Iris pigment epithelial cell (primary cell): ENCODE measurements at regions not wholly inside any gene's neighbourhood (a gene's known extent, or its start where the extent isn't known, plus 50 kb on each side); places are given as distances from the start of the nearest gene placed in this dataset.
"Not testable (repeated sequence)": the region's sequence is repeated elsewhere in the genome, so short reads cannot be mapped to it uniquely, and the experiment has no call there.

ENCODE experiments used
- DNase-seq: peaks from one replicate; pipeline ENCODE4 v3.0.0-alpha.2; 2011; ENCODE audit warnings: low read depth

DNA sequence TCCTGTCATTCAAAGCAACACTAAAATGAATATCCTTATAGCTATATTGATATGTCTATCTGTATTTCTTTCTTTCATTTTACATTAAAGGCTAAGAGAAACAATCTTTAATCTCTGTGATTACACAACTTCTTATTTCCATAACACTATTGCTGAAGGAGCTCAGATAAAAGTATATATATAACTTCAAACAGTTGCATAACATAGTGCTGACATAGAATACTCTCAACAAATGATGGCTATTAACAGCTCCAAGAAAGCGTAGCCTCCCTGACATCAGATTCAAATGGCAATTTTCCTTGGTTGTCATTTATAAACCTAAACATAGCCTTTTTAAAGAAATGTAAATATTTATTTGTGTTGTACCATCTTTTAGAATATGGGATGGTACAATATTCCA is 116.6 kb upstream of the PTPRG start:
- no peak for DNase-seq

DNA sequence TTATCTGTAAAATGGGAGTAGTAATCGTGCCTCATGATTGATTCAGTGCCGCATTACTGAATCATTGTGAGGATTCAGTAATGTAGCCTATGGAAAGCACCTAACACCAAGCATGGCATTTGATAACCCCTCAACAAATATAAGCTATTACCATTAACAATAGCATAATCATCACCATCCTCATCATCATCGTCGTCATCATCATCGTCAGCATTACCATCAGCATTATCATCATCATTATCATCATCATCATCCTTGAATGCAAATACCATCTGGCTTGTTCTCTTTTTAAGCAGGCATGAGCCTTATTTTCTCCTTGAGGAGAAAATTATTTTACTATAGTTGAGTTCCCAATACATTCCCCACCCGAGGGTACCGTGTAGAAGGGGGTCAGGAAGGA is 115.4 kb upstream of the PTPRG start:
- DNase-seq: no peak

DNA sequence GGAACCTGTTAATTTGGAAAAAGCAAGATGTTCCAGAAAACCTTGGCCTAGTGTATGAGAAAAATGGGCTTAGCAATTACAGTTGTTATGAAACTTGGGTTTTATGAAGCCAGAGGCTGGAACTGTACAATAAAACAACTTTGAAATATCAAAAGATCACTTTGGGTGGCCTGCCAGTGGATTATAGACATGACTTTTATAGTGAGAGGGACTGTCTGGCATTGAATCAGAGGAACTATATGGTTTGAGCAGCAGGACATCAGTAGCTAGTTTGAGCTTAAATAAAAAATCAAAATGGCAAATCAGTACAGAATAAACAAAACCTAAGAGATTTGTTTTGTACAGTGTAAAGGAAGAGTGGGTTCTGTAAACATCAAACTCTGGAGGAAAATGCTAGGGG is 115.0 kb upstream of the PTPRG start:
- DNase-seq: no peak

DNA sequence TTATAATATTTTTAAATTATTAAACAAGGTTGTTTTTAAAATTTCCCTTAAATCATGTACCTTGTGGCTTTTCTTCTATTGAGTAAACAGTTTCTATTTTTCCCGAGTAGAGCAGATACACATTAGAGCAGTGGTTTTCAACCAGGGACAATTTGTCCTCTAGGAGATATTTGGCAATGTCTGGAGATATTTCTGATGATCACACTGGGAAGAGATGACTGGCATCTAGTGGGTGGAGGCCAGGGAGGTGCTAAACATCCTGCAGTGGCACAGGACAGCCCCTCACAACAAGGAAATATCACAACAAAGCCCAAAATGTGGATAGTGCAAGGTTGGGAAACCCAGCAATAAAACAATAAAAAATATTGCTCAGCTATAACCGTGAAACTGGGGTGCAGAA is 113.0 kb upstream of the PTPRG start:
- DNase-seq: no peak

DNA sequence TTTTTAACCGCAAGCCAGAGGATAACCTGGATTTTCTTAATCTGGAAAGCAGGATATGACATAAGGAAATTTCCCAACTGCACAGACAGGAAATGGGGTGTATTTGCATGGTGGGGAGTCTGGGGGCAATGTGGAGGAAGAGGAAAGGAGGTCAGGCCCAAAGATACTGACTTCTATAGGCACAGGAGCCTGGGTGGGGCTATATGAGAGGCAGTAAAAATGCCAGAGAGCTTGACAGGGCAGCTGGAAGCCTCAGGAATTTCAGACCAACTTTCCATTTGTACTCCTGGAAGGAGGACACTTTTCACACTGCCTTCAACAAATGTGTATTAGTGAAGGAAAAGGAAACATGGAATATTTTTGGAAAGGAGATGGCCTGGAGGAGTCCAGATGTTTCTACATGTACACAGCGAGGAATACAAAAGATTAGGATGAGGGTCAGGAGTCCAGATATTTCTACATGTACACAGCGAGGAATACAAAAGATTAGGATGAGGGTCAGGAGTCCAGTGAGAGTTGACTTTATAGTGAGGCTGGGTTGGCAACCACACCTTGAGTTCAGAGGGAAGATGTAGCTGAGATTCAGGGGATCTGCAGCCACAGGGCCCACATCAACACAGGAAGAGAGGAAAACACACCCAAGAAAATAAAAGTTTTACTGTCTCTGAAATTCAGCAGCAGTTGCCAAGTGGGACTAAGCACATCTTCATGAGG is 111.9 kb upstream of the PTPRG start:
- no peak for DNase-seq

DNA sequence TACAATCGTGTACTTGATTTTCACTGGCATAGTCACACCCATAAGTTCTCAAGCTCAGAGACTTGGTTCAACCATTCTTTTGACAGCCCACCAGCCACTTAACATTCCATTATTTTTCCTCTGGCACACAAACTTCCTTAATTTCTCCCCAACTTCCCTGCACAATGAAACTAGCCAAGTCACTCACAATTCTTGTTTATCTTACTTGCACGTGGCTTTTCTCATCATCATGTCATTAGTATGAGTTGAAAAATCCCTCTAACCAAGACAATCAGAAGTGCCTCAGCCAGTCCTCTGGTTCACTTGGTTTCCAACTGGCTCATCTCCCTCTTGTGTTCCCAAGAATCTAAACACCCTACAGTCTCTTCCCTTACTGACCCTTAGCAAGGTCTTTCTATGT is 110.5 kb upstream of the PTPRG start:
- no peak for DNase-seq

DNA sequence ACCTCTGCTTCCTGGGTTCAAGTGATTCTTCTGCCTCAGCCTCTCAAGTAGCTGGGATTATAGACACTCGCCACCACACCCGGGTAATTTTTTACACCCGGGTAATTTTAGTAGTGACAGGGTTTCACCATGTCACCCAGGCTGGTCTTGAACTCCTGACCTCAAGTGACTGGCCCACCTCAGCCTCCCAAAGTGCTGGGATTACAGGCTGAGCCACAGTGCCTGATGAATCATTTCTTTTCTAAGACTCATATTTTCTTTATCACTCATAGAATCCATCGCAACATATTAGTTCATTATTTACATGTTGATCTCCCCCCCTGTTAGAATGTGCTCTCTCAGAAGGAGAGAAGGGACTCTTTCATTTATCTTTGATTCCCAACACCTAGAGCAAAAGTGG is 109.5 kb upstream of the PTPRG start:
- peak; percentile 36 for DNase-seq

DNA sequence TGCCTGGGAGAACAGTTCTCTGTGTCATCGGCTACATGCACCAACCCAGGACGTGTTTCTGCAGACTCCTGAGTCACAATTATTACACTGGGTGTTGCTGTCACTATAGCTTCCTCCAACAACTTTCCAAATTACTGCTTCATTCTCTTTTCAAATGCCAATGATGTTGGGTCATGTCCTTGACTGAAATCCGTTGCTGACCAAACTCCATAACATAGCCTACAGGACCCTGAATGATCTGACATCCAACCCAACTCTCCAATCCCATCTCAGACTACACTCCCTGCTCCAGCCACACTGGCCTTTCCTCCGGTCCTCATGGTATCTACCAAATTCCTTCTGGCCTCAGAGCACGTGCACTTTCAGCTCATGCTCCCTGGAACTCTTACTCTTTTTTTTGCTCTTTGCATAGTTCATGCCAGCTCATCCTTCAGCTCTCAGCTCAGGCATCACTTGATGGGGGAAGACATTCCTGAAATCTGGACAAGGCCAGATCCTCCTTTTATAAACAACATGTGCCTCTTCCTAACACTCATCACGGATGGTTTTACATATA is 108.8 kb upstream of the PTPRG start:
- DNase-seq: peak; percentile 19

DNA sequence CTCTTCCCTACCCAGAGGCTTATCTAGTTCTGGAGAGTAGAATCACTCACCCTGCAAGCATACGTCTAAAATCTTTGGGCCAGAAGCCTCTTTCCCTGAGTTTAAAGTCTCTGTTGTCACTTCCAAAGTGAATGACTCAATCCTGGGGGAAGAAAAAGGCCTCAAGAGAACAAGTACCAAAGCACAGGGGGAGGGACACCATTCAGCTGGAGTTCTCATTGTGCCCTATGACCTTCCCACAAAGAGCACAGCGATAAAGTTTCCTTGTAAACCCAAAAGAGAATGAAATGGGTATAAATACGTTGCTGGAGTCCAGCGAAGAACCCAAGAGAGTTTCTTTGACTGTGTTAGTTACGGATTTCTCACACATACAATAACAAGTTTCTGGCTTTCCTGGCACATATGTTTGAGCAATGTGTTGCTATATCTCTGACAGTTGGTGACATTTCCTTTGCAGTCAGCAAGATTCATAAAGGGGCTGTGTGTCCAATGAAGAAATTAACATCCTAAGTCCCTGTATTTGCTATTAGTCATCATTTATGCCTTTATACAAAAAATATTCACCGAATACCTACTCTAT is 107.3 kb upstream of the PTPRG start:
- DNase-seq: no peak

DNA sequence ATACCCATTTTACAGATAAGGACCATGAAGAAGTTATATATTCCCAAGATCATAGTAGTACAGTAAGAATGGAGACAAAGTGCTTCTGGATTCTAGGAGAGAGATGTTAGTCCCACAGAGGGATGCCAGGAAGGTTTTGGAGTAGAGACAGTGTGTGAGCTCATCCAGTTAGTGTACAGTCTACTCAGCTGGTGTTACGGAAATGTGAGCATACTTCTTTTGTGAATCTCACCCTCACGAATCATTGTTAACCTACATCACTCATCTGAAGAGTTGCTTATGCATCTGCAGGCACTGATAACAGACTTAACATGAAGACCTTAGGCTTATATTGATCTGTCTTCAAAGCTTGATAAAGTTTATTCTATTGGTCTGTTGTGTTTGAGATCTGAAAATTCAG is 106.6 kb upstream of the PTPRG start:
- DNase-seq: no peak

DNA sequence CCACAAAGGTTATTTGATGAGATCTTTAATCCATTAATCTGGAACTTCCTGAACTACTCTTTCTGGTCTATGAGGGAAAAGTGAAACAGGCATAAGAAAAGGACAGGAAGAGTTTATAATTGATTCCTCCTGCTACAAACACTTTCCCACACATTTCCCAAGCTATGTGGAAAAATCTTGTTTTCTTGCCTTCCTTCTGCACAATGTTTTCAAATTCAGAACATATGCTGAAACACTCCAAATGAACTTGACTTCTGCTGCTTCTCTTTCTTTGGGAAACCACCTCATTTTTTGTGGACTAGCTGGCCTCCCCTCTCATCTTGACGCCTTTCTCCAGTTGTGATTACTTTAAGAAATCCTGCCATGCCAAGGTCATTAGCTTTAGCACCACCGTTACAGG is 100.7 kb upstream of the PTPRG start:
- DNase-seq: no peak

DNA sequence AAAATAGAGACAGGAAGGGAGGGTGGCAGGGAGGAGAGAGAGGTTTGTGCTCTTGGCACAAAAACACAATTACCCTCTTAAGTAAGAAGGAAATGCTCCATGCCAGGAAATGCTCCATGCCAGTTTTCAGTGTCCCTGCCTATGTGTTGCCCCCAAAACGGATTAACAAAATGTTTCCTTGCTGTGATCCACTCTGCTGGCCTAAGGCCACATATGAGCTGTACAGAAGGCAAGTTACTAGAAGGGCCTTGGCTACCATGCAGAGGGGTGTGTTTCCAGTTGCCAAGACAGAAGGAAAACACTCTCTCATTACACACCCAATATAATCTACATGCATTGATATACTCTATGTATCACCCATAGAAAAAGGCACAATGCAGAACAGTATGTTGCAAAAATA is 98.2 kb upstream of the PTPRG start:
- no peak for DNase-seq

DNA sequence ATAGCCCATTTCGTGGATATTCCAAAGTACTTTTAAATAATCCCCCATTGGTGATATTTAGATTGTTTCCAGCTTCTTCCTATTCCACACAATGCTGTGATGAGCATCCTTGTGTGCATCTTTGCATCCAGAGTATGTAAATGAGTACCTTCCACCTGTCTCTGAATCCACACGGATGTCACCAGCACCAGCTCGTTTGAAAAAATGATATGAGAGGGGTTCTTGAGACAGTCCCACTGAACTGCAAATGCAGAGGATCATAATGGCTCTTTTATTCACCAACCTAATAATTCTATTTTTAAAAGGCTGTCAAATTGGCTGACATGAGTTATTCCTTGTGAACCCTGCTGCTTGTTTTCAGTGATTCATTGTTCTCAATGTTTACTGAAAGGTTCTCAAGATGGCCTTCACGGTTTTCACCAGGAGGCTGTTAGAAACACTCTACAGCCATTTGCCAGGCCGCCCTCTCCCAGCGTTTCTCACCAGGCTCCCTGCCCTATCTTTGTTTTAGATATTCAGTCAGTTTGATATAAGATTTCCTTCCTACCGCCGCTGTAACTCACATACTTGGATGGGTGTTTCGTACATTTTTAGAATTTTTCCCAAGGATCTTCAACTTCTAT is 96.7 kb upstream of the PTPRG start:
- DNase-seq: no peak

DNA sequence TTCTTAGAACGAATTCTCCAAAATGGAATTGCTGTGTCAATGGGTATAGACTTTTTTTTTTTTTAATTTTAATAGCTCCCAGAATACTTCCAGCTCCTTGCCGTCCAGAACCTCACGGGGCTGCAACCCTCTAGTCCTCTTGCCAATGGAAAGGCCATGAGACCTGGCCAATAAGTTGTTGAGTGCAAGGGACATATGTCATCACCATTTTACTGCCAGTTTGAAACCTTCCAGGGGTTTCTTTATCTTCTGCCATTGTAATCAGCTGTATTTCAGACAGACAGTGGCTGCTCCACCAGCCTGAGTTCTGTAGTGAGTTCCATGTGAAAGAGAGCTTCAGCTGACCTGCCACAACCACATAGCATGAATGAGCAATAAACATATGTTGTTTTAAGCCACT is 95.0 kb upstream of the PTPRG start:
- DNase-seq: no peak

DNA sequence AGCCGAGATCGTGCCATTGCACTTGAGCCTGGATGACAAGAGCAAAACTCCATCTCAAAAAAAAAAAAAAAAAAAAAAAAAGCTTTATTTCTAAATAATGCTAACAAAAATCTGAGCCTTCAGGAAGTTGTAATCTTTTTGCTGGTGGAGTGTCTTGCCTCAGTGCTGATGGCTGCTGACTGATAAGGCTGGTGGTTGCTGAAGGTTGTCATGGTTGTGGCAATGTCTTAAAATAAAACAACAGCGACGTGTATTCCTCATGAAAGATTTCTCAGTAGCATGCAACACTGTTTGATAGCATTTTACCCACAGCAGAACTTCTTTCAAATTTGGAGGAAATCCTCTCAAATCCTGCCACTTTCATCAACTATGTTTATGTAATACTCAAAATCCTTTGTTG is 77.4 kb upstream of the PTPRG start:
- DNase-seq: no peak

DNA sequence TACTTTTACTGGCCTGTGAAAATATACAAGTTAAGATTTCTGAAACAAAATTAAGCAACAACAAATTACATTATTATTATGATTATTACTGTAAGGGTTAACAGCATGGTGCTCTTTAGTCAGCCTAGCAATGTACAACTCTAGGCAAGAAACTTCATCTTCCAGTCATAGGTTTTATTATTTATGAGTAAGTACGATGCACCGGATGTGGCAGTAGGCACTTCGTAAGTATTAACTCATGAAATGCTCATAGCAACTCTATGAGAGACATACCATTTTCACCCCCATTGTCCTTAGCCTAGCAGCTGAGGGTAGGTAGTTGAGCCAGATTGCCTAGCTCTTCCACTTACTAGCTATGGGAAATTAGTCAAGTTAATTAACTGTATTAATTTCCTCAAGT is 68.0 kb upstream of the PTPRG start:
- no peak for DNase-seq

DNA sequence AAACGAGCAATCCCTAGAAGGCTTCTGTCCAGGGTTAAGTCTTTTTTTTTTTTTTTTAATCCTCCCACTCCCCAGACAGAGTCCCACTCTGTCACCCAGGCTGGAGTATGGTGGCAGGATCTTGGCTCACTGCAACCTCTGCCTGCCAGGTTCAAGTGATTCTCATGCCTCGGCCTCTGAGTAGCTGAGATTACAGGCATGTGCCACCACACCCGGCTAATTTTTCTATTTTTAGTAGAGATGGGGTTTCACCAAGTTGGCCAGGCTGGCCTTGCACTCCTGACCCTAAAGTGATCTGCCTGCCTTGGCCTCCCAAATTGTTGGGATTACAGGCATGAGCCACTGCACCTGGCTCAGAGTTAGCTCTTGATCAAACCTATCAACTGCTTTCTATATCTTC is 67.1 kb upstream of the PTPRG start:
- DNase-seq: not testable (repeated sequence)

DNA sequence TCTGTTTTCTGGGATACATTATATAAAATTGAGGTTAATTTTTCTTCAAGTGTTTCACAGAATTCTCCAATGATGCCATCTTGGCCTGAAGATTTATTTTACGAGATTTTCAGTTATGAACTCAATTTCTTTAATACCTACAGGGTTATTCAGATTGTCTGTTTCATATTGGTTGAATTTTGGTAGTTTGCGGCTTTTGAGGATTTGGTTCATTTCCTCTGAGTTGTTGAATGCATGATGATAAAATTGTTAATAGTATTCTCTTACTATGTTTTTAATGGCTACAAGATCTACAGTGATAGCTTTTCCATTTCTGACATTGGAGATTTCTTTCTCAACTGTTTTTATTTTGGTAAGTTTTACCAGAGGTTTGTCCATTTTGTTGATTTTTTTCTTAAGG is 63.9 kb upstream of the PTPRG start:
- DNase-seq: no peak

DNA sequence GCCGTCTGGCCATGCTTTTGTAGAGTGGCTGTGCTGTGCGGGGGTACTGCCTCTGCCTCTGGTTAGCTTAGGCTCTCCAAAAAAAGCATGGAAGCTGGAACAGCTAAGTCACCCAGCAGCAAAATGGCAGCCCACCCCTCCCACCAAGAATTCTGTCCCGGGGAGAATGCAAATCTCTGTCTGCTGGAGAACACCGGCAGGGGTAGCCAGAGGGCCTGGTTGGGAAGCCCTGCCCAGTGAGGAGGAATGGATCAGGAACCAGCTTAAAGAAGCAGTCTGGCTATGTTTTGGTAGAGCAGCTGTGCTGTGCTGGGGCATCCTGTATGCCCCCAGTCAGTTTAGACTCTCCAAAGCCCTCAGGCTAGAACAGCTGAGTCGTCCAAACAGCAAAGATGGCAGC is 56.2 kb upstream of the PTPRG start:
- no peak for DNase-seq

DNA sequence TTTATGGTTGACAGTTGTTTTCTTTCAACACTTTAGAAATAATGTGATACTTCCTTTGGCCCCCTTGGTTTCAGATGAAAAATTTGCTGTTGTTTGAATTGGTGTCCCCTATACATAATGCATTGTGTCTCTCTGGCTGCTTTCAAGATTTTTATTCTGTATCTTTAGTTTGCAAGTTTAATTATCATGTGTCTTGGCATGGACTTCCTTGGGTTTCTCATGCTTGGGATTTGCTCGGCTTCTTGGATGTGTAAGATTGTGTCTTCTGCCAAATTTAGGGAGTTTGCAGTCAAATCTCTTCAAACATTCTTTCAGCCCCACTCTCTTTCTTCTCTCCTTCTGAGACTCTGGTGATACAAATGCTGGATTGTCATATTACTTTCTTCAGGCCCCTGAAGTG is 53.4 kb upstream of the PTPRG start:
- no peak for DNase-seq
